Occipital lobe (tissue), 1 donor: ENCODE measurements at regions not wholly inside any gene's neighbourhood (a gene's known extent, or its start where the extent isn't known, plus 50 kb on each side); places are given as distances from the start of the nearest gene placed in this dataset.

Source experiments
- DNase-seq: peaks from one replicate; lab custom pipeline; 2025; lab: John Stamatoyannopoulos, UW

DNA sequence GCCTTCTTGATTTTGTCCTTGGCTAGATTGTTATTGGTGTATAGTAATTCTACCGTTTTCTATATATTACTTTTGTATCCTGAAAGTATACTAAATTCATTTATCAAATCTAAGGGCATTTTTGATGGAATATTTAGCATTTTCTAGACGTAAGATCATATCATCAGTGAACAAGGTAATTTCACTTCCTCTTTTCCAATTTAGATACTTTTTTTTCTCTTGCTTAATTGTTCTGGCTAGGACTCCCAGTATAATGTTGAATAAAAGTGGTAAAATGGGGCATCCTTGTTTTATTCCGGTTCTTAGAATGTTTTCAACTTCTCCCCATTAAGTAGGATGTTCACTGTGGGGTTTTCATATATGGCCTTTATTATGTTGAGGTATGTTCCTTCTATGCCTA, 260.7 kb downstream of the POLR1F start:
- DNase-seq = no peak

- DNase-seq = no peak
These were observed 266.6 kb downstream of the POLR1F start for GRCh38 chr7:19442016-19442785.

DNA sequence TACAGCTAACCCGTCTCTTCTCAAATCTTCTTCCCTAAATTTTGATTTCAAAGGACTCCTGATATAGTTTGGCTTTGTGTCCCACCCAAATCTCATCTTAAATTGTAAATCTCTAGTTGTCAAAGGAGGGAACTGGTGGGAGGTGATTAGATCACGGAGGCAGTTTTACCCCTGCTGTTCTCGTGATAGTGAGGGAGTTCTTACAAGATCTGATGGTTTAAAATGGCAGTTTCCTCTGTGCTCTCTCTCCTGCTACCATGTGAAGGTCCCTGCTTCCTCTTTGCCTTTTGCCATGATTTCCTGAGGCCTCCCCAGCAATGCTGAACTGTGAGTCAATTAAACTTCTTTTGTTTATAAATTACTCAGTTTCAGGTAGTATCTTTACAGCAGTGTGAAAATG, 269.3 kb downstream of the POLR1F start:
- no peak for DNase-seq

GRCh38 chr7:19437446-19437845, 271.4 kb downstream of the POLR1F start:
- no peak for DNase-seq

- DNase-seq = no peak
These were observed 280.9 kb downstream of the POLR1F start for GRCh38 chr7:19427944-19428343.

- DNase-seq = no peak
These were observed 276.6 kb upstream of the FERD3L start for GRCh38 chr7:19421861-19422260.

DNA sequence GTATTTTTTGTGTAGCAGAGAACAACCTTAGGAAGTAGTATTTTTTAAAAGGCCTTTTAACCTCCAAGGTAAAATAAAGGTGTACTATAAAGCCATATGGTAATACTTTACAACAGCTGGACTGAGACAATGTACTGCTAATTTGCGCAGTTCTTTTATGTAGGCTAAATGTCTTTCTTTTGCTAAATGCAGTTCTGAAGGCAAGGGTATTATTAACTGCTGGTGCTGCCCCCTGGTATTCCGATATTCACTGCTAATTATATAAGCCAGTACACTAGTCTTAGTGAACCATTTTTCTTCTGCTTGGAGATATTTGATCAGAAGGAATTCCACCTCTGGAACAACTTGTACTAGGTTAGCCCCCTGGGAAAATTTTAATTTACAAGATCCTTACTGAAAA, 272.0 kb upstream of the FERD3L start:
- no peak for DNase-seq

DNA sequence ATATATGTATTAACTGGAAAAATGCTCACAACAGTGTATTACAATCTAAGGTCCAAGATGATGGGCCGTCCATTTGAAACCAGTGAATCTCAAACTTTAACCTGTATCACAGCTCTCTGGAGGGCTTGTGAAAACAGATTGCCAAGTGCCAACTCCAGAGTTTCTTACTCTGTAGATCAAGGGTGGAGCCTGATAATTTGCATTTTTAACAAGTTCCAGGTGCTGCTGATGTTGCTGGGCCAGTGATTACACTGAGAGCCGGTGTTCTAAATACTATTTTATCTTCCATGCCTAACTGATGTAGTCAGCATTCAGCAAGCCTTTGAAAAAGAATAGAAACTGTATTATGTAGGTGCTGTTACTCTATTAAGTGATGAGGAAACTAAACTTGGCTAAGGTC, 269.9 kb upstream of the FERD3L start:
- DNase-seq = no peak

GRCh38 chr7:19413443-19413965, 268.3 kb upstream of the FERD3L start:
- DNase-seq = no peak

DNA sequence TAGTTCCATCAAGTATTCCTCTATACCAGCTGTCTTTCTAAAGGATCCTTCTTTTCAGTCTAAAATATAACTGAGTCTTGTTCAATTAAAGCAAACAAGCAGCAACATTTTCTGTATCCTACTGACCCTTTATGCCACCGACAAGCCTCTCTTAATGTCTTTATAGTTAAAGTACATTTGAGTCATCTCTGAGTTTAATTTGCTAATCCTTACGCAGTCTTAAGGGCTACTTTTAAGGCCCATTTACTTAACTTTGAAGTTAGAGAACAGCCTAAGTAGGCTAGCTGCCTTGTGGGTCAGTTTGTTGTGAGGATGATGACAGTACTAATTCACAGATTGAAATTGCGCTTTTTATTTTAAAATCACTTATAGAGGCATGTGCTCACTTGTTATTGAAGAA, 265.5 kb upstream of the FERD3L start:
- no peak for DNase-seq

GRCh38 chr7:19410106-19410505, 264.9 kb upstream of the FERD3L start:
- DNase-seq = no peak

GRCh38 chr7:19408706-19409220, 263.5 kb upstream of the FERD3L start:
- DNase-seq = no peak

- no peak for DNase-seq
These were observed 262.0 kb upstream of the FERD3L start for GRCh38 chr7:19407270-19407669.

- DNase-seq = no peak
These were observed 260.3 kb upstream of the FERD3L start for GRCh38 chr7:19405541-19405940.

GRCh38 chr7:19404912-19405329, 259.7 kb upstream of the FERD3L start:
- DNase-seq = peak; percentile 7

DNA sequence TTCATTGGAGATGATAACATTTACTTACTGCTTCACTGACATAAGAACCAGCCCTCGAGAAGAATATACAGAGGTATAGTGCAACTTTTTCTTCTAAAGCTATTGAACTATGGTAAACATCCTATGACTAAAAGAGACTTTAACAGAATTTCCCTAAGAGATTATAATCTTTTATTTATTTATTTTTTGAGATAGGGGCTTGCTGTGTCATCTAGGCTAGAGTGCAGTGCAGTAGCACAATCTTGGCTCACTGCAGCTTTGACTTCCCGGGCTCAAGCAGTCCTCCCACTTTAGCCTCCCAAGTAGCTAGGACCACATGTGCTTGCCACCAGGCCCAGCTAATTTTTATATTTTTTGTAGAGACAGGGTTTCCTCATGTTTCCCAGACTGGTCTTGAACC, 258.5 kb upstream of the FERD3L start:
- no peak for DNase-seq

GRCh38 chr7:19401461-19401860, 256.2 kb upstream of the FERD3L start:
- DNase-seq = no peak

- DNase-seq = no peak
These were observed 255.6 kb upstream of the FERD3L start for GRCh38 chr7:19400758-19401254.

DNA sequence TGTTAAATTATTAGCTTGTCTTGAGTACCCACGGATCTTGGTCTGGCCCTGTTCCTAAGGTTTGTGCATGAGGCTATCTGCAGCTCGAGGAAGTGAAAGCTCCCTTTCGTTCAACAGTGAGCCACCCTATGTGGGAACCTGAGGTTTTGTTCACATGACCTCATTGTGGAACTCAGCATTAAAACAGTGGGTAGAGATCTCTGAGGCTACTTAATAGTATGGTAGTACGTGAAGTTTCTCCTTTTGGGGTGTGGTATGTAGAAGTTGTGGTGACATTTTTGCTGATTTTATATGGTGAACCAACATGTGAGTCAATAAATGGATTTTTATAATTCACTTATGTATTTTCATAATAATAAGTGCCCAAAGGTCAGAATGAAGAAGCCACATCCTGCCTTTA, 252.7 kb upstream of the FERD3L start:
- DNase-seq = no peak

GRCh38 chr7:19392246-19392645, 247.0 kb upstream of the FERD3L start:
- no peak for DNase-seq

GRCh38 chr7:19390795-19391194, 245.6 kb upstream of the FERD3L start:
- no peak for DNase-seq

GRCh38 chr7:19381321-19381720, 236.1 kb upstream of the FERD3L start:
- DNase-seq = no peak

DNA sequence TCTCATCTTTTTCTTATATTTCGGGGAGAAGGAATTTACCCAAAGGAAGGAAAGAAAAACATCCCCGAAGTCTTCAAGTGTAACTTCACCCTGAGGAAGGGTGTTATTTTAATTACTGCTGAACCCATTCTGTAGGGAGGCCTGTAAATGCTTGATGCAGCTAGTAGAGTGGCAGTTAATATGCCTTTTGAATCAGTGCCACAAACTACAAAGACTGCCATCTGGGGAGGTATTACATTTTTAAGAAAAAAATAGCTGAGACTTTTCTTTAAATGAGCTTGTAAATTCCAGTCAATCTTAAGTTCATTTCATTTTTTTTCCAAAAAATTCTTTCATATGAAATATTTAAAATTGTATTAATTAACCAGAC, 233.1 kb upstream of the FERD3L start:
- DNase-seq = no peak
